Stimulated activated CD8-positive, alpha-beta memory T cell treated with anti-CD3 and anti-CD28 coated beads, Interleukin-2, amount 100 ng/mL, for 48 hours (primary cell): ENCODE measurements at regions not wholly inside any gene's neighbourhood (a gene's known extent, or its start where the extent isn't known, plus 50 kb on each side); places are given as distances from the start of the nearest gene placed in this dataset.
A peak's percentile ranks its signal among the peaks of the same experiment; 100 is the strongest.
"Not testable (repeated sequence)": the region's sequence is repeated elsewhere in the genome, so short reads cannot be mapped to it uniquely, and the experiment has no call there.

Source experiments
- DNase-seq, 2 donors: peaks; one replicate each; pipeline ENCODE4 v3.0.0-alpha.2; 2020; ENCODE audit warnings: low read depth in 2 of 2

DNA sequence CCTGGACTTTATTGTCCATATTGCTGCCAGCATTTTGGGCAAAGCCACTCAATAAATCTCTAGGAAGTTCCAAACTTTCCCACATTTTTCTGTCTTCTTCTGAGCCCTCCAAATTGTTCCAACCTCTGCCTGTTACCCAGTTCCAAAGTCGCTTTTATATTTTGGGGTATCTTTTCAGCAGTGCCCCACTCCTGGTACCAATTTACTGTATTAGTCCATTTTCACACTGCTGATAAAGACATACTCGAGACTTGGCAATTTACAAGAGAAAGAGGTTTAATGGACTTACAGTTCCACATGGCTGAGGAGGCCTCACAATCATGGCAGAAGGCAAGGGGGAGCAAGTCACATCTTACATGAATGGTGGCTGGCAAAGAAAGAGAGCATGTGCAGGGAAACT, 53.4 kb downstream of the AHSP start:
- not testable (repeated sequence) for DNase-seq

DNA sequence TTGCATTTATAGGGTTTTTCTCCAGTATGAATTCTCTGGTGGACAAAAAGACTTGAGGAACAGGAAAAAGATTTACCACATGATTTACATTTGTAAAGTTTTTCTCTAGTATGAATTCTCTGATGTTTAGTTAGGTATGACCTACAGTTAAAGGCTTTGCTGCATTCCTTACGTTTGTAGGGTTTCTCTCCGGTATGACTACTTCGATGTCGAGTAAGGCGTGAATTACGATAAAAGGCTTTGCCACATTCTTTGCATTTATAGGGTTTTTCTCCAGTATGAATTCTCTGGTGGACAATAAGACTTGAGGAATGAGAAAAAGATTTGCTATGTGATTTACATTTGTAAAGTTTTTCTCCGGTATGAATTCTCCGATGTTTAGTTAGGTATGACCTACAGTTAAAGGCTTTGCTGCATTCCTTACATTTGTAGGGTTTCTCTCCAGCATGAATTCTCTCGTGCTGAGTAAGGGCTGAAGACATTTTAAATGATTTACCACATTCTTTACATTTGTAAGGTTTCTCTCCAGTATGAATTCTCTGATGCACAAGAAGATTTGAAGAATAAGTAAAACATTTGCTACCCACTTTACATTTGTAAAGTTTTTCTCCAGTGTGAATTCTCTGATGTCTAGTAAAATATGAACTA, 74.2 kb downstream of the AHSP start:
- DNase-seq = not testable (repeated sequence)

DNA sequence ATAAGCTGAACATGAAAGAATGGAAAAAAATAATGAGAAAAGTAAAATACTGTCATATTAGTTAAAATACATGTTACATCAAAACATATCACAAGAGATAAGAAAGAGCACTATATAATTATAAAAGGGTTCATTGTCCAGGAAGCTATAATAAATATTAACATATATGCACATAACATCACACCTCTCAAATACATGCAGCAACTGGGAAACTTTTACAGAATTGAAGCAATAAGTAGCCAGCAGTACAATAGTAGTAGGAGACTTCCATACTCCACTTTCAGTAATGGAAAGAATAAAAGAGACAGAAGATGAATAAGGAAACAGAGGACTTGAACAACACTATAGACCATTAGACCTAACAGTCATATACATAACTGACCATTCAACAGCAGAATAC, 90.4 kb downstream of the AHSP start:
- DNase-seq = no peak

DNA sequence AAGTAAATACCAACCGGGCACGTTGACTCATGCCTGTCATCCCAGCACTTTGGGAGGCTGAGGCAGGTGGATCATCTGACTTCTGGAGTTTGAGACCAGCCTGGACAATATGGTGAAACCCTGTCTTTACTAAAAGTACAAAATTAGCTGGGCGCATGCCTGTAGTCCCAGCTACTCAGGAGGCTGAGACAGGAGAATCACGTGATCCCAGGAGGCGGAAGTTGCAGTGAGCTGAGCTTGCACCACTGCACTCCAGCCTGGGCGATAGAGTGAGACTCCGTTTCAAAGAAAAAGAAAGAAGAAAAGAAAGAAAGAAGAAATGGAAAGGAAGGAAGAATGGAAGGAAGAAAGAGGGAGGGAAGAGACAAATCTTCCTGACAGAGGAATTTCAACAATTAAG, 108.7 kb downstream of the AHSP start:
- DNase-seq = no peak

- DNase-seq = no peak
Measured at GRCh38 chr16:31641279-31641678, 113.6 kb downstream of the AHSP start.

- DNase-seq = not testable (repeated sequence)
Measured at GRCh38 chr16:31655674-31656073, 128.0 kb downstream of the AHSP start.

GRCh38 chr16:31664683-31665482, 137.2 kb downstream of the AHSP start:
- DNase-seq = no peak

DNA sequence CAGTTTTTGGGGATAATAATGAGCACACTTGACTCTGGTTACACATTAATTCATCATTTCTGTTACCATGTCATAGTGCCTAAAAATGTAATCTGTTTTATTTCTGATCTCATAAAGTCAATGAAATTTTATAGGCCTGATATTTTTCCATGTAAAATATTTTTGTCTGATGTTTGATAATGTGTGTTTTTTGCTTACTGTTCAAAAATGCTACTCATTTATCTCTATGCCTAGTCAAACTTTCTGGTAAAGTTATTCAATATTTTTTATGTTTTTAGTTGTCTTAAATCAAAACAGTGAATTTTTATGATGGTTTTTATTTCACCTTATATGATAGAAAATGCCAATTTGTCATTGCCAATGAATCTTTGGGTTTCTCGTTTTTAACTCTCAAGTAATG, 147.0 kb downstream of the AHSP start:
- DNase-seq = no peak

- DNase-seq = no peak
Measured at GRCh38 chr16:31676731-31677130, 149.0 kb downstream of the AHSP start.

GRCh38 chr16:31678649-31679325, 151.1 kb downstream of the AHSP start:
- DNase-seq = no peak

DNA sequence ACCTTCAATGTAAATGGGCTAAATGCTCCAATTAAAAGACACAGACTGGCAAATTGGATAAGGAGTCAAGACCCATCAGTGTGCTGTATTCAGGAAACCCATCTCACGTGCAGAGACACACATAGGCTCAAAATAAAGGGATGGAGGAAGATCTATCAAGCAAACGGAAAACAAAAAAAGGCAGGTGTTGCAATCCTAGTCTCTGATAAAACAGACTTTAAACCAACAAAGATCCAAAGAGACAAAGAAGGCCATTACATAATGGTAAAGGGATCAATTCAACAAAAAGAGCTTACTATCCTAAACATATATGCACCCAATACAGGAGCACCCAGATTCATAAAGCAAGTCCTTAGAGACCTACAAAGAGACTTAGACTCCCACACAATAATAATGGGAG, 161.6 kb downstream of the AHSP start:
- DNase-seq = not testable (repeated sequence)

DNA sequence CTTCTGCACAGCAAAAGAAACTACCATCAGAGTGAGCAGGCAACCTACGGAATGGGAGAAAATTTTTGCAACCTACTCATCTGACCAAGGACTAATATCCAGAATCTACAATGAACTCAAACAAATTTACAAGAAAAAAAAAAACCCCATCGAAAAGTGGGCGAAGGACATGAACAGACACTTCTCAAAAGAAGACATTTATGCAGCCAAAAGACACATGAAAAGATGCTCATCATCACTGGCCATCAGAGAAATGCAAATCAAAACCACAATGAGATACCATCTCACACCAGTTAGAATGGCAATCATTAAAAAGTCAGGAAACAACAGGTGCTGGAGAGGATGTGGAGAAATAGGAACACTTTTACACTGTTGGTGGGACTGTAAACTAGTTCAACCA, 164.6 kb downstream of the AHSP start:
- not testable (repeated sequence) for DNase-seq

GRCh38 chr16:31693733-31694132, 166.0 kb downstream of the AHSP start:
- no peak for DNase-seq

- no peak for DNase-seq
Measured at GRCh38 chr16:31694461-31694860, 166.8 kb downstream of the AHSP start.

DNA sequence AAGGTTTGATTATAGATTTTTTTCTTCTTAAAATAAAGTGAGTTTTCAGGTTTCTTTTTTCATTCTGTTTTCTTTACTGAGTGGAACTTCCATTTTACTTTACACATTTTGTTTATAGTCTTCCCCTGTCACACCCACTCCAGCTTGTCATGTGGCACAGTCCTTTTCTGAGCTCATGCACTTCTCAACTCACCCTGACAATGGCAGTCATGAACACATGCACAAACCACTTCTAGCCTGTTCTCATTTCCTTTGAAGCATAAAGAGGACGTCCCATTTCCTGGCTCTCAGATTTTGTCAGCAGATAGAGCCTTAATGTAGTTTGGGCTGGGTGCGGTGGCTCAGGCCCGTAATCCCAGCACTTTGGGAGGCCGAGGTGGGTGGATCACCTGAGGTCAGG, 168.0 kb downstream of the AHSP start:
- no peak for DNase-seq

DNA sequence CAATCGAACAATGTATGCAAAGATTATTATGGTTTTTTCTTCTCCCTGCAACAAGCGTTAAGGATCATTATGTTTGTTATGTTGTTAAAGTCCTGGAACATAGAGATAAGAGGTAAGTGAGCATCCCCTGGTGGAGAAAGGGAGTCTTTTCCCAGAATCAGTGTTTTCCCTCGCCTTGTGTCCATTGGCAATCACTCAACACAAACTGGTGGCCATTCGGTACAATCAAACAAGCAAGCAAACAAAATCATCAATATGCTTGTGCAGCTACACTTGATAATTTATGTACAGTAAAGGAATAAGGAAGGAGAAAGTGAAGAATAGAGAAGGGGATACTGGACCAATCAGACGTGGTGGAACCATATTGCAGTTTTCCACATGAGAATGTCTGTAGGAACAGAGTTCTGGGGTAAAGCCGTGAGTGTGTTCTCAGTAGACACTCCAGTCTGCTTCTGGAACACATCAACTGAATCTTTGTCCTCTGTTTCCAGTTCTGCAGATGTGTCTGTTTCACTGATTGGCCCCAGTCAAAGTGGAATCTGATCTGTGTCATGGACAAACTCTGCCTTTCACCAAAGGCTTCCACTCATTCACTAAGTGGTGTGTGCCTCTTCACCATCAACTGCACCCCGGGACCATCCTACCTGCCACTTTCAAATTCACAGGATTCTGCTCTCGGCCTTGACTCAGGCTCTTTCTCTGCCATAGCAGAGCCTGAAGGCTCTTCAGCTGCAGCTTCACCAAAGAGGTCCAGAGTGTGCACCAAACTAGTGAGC, 169.5 kb downstream of the AHSP start:
- DNase-seq = no peak

DNA sequence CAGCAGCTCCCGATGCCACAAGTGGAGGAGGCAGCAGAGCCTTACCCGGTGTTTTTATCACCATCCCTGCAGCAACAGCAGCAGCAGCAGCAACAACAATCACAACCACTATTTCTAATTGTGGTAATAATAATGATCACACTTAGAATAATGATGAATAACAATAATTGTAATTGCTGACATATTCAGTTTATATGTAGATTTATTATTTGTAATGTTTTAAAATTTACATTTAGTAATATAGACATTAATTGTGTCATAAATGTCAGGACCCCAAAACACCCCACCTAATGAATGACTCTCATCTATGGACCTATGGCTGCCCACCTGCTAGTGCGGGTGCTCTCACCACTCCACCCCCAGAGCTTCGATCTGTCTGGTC, 170.0 kb downstream of the AHSP start:
- DNase-seq = no peak

DNA sequence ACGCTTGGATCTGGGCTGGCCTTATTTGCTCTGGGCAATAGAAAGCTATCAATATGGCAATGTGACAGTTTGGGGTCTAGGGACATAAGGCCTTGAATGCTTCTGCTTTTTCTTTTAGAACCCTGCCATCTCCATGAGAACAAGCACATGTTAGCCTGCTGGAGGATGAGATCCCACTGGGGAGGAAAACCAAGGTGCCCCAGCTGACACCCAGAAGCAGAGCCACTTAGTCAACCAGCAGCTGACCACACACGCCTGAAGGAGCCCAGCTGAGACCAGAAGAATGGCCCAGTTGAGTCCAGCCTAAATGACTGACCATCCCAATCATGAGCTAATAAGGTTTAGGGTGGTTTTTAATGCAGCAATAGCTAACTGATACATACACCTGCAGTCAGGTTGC, 171.2 kb downstream of the AHSP start:
- no peak for DNase-seq

GRCh38 chr16:31699601-31700000, 171.9 kb downstream of the AHSP start:
- DNase-seq = no peak

GRCh38 chr16:31700200-31700529, 172.5 kb downstream of the AHSP start:
- DNase-seq = no peak

DNA sequence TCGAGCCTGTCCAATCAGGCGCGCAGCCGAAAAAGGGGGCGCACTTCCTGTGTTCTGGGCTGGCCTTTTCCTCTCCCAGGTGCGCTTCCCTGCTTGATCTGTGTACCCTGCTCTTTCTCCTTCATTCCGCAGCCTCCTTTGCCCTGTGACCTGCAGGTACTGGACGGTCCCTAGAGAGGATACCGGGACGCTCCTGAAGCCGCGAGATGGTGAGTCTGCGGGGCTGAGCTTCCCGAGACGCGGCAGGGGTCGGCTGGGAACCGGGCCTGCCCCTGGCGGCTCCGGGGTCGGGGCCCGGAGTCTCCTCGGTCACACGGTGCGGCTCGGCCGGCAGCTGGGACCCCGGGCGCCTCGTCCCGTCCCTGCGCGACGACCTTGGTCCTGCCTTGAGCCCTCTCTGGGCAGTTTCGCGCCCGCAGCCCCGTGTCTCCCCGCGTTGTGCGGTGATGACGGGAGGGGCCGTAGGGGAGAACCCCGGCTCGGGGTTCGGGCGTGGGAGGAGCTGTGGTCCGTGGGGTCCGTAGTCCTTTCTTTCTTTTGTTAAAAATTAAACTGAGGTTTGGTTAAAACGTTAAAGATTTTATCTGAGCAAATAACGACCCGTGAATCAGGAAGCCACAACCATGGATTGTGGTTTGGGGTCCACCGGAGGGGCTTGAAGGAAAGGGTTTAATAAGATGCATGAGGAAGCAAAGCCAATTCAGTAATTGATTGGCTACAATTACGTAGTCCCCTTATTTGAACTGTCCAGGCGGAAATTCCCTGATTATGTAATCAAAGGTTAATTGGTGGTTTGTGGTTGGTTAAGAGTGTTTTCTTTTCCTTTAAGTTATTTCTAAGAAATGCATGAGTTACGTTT, 172.8 kb upstream of the ZNF267 start:
- peak; percentile 72 to 85 for DNase-seq
